ENCODE measurements at regions not wholly inside any gene's neighbourhood (a gene's known extent, or its start where the extent isn't known, plus 50 kb on each side); places are given as distances from the start of the nearest gene placed in this dataset.

GRCh38 chr9:13548535-13548934, 269.0 kb upstream of the MPDZ start:
- TF ChIP-seq CTCF (IDR thresholded peaks at IDR 0.05; ENCODE audit: low read length): no peak
- TF ChIP-seq EZH2phosphoT487 (IDR thresholded peaks at IDR 0.05; ENCODE audit: low read length): no peak
